ENCODE measurements at regions not wholly inside any gene's neighbourhood (a gene's known extent, or its start where the extent isn't known, plus 50 kb on each side); places are given as distances from the start of the nearest gene placed in this dataset.

DNA sequence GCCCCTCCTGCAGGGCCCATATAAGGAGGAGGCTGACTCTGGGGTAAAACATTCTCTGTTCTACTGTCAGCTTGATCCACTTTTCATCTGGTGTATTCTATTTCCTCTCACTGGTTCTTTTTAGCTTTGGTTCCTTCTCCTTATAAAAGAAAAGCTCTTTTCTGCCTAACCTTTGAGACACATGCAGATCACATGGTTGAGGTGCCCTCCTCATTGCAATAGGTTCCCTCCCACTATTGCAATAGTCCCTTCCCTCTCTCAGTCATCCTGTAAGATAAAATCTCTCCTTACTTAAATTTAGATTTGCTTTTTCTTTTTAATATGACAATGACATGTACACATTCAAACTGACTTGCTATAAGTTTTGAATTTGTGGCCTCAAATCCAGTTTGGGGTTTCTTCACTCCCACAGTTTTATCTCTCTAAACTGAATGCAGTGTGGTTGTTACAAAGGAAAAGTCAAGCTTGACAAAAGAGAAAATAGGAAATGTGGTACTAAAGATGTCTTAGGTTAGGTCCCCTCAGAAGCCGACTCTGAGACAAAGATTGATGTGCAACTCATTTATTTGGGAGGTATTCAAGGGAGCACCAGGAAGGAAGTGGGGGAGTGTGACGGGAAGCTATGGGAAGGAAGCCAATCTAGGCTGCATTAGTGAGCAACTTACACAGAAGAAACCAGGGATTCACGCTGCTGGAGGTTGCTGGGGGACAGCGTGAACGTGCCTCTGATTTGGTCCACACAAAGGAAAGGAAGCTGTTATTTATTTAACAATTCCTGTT is 127.6 kb upstream of the LINC00305 start:
- no peak for TF ChIP-seq POLR2AphosphoS5 (IDR thresholded peaks at IDR 0.05)
- TF ChIP-seq, protein P1, sequence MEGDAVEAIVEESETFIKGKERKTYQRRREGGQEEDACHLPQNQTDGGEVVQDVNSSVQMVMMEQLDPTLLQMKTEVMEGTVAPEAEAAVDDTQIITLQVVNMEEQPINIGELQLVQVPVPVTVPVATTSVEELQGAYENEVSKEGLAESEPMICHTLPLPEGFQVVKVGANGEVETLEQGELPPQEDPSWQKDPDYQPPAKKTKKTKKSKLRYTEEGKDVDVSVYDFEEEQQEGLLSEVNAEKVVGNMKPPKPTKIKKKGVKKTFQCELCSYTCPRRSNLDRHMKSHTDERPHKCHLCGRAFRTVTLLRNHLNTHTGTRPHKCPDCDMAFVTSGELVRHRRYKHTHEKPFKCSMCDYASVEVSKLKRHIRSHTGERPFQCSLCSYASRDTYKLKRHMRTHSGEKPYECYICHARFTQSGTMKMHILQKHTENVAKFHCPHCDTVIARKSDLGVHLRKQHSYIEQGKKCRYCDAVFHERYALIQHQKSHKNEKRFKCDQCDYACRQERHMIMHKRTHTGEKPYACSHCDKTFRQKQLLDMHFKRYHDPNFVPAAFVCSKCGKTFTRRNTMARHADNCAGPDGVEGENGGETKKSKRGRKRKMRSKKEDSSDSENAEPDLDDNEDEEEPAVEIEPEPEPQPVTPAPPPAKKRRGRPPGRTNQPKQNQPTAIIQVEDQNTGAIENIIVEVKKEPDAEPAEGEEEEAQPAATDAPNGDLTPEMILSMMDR (IDR thresholded peaks at IDR 0.05) = no peak

Data from esophagus muscularis mucosa (tissue), 3 donors.